HG03457 (cell line): ENCODE measurements at regions not wholly inside any gene's neighbourhood (a gene's known extent, or its start where the extent isn't known, plus 50 kb on each side); places are given as distances from the start of the nearest gene placed in this dataset.
"Not testable (repeated sequence)": the region's sequence is repeated elsewhere in the genome, so short reads cannot be mapped to it uniquely, and the experiment has no call there.

Experiments used
- ATAC-seq: cut with Tn5 transposase; IDR thresholded peaks from one replicate; pipeline ENCODE4 v1.9.1; 2021; ENCODE audit warnings: moderate number of reproducible peaks; ENCODE audit not compliant: unreplicated experiment

DNA sequence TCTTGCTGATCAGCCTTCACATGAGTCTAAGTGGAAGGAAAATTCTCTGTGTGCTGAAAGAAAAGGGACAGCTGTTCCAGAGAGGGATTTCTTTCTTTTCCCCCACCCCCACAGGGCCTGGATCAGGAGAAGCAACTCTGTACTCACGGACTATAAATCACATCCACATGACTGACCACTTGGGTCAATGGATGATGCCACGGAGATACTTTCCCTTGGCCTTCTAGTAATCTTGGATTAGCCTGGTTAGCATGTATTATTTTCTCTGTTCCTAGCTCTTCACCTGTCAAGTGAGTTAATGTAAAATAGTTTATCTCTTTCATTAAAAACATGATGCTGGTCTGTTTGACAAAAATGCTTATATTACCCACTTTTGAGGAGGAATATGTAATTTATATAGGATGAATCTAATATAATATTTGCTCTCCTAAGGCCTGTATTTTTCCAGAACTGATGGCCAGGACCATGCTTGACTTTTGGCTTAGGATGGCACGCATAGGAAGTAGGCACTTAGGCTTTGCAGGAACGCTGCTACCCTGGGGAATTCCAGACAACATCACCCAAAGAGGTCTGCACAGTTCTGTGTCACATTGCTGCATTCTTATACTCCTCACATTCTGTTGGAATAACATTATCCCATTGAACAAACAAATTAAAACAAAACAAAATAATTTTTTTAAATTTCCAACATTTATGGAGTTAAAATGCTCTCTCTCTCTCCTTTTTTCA is 892.1 kb downstream of the TLE1 start:
- no peak for ATAC-seq

DNA sequence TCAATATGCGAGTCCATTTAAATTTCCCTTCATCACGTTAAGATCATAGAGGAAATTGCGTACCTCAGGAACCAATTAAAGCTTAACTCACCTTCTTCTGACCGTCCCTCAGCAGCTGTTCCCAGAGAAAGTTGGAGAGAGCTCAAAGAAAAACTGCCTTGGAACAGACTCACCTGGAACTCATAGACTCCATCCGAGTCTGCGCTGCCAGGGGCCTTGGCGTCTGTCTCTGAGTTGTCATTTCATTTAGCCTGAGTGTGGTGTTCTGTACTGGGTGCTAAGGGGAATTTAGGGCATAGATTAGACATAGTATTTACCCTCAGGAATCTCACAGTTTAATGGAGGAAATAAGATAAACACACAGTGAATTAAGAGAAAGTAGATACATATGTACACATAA is 892.7 kb downstream of the TLE1 start:
- no peak for ATAC-seq

DNA sequence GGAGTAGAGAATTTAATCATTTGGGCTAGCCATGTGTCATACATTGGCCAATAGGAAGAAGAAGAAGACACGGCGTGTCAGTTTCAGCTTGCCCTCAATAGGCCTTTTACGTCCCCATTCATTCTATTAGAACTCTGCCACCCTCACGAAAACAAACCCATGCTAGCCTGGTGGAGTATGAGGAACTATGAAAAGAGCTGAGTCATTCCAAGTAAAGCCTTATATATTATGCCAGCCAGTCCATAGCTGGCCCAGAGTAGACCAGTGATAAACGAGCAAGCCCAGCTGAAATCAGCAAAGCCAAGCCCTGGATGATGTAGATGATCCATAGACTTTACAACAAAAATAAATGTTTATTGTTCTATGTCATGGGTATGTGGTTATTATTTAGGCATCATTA is 895.1 kb downstream of the TLE1 start:
- ATAC-seq = no peak

- no peak for ATAC-seq
These were observed 895.6 kb downstream of the TLE1 start for GRCh38 chr9:80793706-80794105.

GRCh38 chr9:80792726-80793125 is 896.6 kb downstream of the TLE1 start:
- no peak for ATAC-seq

GRCh38 chr9:80791836-80792235 is 897.5 kb downstream of the TLE1 start:
- no peak for ATAC-seq

DNA sequence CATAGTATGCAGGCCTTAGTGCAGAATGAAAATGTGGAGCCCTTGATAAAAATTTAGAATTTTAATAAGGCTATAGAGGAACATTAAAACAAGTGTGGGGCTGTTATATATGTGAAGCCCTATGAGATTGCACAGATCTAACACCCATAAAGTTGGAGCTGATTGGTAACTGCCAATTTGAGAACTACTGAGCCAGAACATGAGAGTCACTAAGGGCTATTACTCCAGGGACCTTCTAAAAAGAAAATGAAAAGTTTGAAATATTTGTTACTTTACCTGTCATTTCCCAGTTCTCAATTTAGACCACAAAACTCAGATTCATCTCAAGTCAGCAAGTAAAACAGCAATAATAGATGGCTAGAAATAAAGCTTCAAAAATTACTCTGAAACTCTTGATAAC is 898.6 kb downstream of the TLE1 start:
- ATAC-seq = no peak

GRCh38 chr9:80789831-80790230 is 899.5 kb downstream of the TLE1 start:
- ATAC-seq = no peak

DNA sequence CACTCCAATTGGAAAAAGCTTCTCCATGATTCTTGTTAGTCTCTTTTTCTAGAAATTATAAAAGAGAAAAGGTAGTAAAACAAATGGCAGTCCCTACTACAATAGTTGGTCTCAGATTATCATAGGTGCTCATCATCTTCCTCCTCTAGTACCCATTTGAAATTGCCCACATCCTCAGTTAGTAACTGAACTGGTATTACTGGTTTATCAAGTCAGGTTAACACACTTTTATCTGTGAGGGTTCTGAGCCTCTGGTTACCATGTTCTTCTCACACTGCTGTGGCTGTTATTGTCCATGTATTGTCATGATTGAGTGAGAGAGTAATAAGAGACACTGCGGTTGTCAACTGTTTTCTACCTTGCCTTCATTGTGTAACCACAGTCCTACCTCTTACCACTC is 901.7 kb downstream of the TLE1 start:
- no peak for ATAC-seq

- ATAC-seq = no peak
These were observed 904.7 kb downstream of the TLE1 start for GRCh38 chr9:80784647-80785046.

- no peak for ATAC-seq
These were observed 913.4 kb downstream of the TLE1 start for GRCh38 chr9:80775971-80776370.

DNA sequence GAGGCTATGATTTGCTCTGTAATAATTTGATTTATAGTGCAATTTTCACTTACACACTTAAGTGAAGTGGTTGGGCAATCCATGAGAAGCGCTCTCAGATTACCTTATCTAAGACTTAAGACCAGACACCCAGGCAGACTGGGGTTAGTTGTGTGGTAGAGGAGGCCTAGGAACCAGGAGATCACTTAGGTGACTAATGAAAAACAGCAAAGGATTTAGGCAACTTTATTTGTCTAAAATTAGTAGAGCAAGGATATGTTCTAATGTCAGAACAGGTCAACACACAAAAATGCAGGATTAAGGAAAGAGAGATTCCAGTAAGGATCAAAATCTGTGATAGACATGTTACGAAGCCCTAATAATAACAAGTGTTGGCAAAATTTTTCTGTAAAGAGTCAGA is 913.8 kb downstream of the TLE1 start:
- ATAC-seq = no peak

DNA sequence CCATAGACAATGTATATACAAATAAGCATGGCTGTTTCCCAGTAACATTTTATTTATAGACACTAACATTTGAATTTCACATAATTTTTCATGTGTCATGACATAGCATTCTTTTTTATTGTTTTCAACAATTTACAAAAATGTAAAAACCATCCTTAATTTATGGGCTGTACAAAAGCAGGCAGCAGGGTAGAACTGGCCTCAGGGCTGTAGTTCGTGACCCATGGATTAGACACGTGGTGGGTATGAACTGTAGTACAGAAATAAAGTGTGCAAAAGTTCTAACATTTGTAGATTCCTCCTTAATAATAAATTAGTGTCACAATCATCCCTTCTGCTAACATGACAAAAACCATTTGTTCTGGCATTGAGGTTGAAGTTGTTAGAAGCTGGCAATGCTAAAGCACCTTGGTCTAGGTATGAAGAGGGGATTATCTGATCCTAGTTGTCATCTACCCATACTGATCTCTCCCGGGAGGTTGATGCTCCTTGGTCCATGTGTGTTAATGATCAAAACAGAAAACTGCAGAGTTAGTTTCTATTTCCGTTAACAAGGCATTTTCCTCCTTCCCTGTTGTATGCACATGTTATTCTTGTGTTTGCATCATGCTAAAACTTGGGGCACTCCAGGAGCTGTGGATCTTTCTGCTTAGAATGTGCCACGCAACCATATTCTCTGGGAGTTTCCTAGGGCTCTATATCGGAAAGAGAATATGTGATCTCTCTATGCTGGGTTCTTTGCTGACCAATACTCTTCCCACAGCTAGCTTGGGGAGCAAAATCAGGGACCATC is 917.6 kb downstream of the TLE1 start:
- ATAC-seq = no peak

GRCh38 chr9:80763536-80763935 is 925.8 kb downstream of the TLE1 start:
- ATAC-seq = no peak

DNA sequence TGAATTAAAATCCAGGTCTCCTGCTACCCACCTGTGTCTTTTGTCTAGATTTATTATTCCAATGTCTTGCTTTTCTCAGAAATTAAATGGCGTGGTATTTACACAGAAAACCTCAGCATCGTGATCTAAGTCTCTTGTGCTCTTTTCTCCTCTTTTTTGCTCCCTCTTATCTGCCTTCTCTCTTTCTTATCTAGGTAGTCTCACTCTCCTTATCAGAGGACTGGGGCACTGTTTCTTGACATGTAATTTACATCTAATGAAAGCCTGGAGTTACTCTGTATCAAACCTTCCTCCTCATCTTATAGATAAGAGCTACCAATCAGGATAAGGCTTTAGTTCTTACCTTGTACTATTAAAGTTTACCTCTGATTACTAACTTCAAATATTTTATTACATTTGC is 933.8 kb downstream of the TLE1 start:
- ATAC-seq = no peak

DNA sequence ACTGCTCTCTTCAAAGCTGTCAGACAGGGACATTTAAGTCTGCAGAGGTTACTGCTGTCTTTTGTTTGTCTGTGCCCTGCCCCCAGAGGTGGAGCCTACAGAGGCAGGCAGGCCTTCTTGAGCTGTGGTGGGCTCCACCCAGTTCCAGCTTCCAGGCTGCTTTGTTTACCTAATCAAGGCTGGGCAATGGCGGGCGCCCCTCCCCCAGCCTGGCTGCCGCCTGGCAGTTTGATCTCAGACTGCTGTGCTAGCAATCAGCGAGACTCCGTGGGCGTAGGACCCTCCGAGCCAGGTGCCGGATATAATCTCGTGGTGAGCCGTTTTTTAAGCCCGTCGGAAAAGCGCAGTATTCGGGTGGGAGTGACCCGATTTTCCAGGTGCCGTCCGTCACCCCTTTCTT is 942.3 kb downstream of the TLE1 start:
- not testable (repeated sequence) for ATAC-seq

- ATAC-seq = no peak
These were observed 956.8 kb downstream of the TLE1 start for GRCh38 chr9:80732506-80732905.

DNA sequence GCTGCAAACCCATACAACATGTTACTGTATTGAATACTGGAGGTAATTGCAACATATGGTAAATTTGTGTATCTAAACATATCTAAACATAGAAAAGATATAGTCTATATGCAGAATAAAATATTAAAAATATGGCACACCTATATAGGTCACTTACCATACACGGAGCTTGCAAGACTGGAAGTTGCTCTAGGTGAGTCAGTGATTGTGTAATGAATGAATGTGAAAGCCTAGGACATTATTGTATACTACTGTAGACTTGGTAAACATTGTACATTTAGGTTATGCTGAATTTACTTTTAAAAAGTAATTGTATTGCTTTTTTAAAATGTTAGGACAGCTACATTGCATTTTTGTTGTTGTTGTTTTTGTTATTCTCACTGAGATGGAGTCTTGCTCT is 968.8 kb downstream of the TLE1 start:
- no peak for ATAC-seq

DNA sequence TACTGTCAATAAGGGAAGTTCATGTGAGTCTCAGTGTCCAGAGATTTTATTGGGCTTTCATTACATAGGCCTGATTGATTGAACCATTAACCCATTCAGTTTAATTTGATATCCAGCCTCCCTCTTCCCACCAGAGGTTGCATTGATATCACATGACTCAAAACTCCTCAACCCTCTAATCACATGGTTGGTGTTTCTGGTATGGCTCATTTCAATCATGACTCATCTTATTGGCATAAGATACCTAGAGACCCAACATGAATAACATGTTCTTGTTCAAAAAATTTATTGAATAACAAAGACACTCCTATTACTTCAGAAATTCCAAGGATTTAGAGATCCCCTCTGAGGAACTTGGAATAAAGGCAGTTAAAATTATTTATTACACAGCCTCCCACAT is 982.2 kb downstream of the TLE1 start:
- no peak for ATAC-seq

DNA sequence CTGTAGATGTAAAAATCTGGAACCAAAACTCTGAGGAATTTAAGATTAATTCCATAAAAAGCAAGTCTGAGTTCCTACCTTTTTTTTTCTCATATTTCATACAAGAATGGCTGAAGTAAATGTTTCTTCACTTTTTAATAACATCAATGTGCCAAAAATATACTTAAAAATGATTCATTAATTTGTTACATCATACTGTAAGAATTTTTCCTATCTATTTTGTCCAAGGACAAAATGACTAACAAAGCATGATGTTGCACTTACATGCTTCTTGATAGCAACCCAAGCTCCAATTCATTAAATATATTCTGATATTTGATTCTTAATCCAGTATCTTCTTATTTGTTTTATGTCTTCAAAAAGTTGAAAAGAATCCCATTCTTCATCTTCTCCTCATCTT is 988.3 kb downstream of the TLE1 start:
- no peak for ATAC-seq

DNA sequence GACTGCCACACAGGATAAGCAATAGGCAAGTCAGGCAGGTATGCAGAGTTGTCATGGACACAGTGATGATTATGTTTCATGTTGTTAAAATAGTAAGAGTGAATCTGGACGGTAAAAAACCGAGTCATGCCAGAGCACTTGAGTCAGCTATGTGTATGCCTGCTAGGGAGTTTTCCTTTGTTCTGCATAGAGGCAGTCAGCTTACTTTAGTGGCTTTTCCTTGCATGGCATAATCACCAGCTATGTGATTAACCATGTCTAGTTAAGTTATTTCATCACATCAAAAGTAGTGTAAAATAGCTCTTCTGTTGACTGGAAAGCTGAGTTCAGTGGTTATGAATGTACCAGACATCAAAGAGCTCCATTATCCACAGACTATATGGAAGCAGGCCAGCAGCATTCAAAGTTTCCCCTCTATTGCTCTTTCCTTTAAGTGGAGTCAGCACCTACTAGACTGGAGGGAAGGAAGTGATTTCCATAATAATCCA is 989.8 kb downstream of the TLE1 start:
- no peak for ATAC-seq

GRCh38 chr9:80698725-80699410 is 990.5 kb downstream of the TLE1 start:
- ATAC-seq = no peak
